HG03354 (cell line): ENCODE measurements at regions not wholly inside any gene's neighbourhood (a gene's known extent, or its start where the extent isn't known, plus 50 kb on each side); places are given as distances from the start of the nearest gene placed in this dataset.

Experiments used
- ATAC-seq: cut with Tn5 transposase; IDR thresholded peaks from one replicate; pipeline ENCODE4 v1.9.1; 2021; ENCODE audit warnings: mild to moderate bottlenecking; ENCODE audit not compliant: unreplicated experiment, poor library complexity, severe bottlenecking

DNA sequence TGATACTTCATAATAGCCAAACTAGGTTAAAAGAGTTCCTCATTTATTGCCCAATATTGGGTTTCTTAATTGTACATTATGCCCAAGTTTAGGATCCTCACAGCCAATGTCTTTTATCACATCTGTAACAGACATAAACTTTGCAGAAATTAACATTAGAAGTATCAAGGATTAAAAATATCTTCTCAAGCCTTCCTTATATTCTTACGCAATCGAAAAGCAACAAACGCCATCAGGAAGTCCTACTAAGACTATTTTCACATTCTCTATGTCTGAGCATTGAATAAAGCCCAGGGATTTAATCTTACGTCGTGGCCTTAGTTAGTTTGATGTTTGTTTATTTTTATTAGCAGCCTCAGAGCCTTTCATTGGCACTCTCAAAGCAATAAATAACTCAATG, 1660.4 kb upstream of the MIR17HG start:
- ATAC-seq = no peak

DNA sequence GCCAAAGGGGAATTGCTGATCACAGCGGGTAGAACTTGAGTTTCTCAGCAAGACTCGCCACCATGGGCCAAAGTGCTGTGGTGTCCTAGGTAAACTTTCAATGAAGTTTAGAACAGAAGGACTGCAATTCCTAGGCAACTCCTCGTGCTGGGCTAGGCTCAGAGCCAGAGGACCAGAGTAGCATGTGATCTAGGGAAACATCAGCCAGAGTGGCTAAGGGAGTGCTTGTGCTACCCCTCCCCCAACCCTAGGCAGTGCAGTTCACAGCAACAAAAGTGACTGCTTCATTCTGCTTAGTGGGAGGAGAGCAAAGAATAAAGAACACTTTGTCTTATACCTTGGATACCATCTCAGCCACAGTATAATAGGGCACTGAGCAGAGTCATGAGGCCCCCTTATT, 1658.6 kb upstream of the MIR17HG start:
- no peak for ATAC-seq

DNA sequence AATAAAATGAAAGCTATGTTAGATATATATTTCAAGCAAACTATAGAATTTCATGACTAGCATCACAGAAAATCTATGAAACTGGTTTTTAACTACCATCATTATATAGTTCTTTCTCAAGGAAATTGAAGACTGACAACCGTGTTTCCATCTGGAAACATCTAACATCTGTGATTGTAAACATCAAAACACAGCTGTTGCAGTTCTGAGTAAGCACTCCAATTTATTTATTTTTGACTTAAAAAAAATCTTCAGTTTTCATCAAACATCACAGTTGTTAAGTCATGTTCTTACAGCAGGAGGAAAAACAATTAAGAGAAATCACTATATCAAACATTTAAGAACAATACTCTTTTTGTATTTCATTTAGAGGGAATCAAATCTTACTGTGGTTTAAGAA, 1653.0 kb upstream of the MIR17HG start:
- no peak for ATAC-seq

DNA sequence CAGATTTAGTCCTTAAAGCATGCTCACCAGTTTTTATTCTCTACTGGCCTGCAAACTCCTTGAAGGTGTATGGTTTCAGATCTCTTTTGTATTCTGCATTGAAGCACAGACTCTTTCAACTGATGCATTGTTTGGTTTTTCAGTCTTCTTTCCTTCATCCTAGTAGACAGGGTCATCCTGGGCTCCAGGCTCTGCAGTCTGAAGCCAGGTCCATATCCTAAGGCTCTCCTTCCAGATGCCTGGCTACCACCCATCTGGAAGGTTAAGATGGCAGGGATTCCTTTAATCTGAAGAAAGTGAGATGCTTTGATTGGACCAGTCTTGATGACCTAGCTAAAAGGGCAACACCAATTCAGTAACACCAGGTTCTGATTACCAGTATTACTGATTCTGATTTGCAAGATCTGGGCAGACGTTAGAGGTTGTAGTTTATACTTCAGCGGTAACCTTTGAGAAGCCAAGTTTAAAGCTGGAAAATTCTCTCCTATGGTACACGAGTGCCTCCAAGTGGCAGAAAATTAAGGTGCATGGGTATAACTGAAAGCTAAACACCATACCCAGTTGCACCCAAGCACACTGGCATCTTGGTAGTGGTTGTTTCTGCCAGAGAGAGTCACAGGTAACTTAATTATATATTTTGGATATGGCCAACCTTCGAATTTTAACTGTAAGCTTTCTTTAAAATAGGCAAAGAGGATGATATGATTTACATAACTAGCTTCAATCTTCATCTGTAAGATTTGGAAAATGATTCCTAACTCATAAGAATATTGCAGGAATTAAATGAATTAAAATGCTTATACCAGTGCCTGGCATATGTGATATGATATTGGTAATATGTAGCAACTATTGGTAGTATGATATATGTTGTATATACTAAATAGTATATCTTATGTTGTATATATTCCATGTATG, 1651.9 kb upstream of the MIR17HG start:
- no peak for ATAC-seq

GRCh38 chr13:89701913-89702312, 1645.6 kb upstream of the MIR17HG start:
- ATAC-seq = no peak

GRCh38 chr13:89704040-89704439, 1643.4 kb upstream of the MIR17HG start:
- no peak for ATAC-seq

DNA sequence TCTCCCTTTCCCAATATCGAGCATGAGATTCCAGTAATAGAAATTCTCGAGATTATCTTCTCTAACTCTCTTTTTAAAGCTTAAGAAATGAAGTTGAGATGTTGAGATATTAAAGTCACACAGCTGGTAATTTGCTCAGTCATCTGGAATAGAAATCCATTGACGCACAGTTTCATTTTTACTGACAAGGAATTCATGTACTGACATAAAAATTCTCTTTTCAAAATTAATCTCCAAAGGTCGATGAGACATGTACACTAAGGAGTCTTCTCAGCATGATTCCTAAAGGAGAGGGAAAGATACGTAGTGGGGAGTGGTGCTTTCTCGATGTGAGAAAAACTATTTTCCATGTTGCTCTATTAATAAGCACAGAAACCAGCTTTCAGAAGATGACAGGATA, 1639.5 kb upstream of the MIR17HG start:
- no peak for ATAC-seq

GRCh38 chr13:89721216-89721615, 1626.3 kb upstream of the MIR17HG start:
- ATAC-seq = no peak

DNA sequence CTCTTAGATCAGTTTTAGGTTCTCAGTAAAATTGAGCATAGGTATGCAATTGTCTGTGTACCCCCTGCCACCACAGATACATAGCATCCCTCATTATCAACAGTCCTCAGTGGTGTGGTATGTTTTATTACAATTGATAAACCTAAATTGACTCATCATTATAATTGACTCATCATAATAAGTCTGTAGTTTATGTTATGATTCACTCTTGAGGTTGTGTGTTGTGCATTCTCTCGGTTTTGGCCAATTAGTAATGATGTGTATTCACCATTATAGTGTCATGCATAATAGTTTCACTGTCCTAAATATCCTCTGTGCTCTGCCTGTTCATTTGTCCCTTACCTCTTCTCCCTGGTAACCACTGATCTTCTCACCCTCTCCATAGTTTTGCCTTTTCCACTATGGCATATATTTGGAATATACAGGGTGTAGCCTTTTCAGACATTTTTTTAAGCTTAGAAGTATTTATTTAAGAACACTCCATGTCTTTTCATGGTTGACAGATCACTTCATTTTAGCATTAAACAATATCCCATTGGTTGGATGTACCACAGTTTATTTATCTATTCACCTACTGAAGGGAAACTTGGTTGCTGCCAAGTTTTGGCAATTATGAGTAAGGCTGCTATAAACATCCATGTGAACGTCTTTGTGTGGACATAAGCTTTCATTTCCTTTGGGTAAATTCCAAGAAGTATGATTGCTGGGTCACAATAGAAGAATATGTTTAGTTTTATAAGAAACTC, 1620.6 kb upstream of the MIR17HG start:
- no peak for ATAC-seq

DNA sequence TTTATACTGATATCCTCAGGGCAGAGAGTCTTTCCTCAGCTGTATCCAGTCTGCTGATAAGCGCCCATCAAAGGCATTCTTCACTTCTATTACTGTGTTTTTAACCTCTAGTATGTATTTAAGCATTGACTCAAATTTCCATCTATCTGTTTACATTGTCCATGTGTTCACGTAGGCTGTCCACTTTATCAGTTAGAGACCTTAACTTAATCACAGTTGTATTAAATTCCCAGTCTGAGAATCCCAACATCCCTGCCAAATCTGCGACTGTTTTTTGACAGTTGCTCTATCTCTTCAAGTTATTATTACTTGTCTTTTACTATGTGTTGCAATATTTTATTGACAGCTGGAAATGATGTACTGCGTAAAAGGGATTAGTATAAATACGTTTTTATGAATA, 1613.7 kb upstream of the MIR17HG start:
- no peak for ATAC-seq

- ATAC-seq = no peak
Observed at GRCh38 chr13:89737051-89737450, 1610.4 kb upstream of the MIR17HG start.

DNA sequence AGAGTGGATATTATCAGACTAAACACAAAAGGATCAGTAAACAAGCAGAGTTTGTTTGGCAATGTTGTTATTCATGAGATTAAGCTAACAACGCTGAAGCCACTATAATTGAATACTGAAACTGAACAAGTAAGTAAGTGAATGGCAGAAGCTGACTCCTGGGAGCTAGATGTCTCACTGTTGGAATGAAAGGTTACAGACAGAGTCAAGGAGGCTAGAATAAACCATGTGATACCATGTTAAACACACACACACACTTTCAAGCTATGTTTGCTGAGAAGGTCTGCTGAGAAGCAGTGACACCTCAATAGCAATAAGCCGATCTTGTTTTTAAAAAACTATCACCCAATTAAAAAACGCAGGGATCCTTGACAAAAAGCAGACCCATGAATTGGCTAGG, 1609.4 kb upstream of the MIR17HG start:
- no peak for ATAC-seq

- no peak for ATAC-seq
Observed at GRCh38 chr13:89740994-89741685, 1606.3 kb upstream of the MIR17HG start.

DNA sequence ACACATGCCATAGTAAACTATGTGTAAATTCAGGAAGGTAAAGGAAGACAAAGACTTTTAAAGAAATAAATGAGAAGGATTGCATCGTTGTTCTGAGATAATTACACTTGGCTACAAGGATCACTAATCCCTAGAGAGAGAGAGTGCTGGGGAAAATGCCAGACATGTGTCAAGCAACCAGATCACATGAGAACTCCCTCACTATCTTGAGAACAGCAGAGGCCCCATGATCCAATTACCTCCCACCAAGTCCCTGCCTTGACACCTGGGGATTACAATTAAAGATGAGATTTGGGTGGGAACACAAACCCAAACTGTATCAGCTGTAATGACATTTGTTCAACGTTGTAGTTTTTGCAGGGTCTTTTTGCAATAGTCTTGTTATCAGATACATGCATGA, 1600.9 kb upstream of the MIR17HG start:
- ATAC-seq = no peak

- ATAC-seq = no peak
Observed at GRCh38 chr13:89748716-89749115, 1598.8 kb upstream of the MIR17HG start.

DNA sequence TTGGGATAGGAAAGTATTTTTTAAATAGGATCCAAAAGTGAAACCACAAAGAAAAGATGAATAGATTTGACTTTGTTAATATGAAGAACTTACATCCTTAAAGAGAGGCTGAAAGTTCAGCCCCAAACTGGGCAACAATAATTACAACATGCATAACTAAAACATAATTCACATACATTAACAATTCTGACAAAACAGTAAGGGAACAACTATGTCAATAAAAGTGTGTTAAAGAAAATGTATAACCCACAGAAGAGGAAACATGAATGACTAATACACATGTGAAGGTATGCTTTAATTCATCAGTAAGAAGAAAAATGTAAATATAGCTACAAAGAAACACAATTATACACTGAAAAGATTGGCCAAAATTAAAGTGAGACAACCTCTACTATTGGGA, 1597.6 kb upstream of the MIR17HG start:
- ATAC-seq = no peak

DNA sequence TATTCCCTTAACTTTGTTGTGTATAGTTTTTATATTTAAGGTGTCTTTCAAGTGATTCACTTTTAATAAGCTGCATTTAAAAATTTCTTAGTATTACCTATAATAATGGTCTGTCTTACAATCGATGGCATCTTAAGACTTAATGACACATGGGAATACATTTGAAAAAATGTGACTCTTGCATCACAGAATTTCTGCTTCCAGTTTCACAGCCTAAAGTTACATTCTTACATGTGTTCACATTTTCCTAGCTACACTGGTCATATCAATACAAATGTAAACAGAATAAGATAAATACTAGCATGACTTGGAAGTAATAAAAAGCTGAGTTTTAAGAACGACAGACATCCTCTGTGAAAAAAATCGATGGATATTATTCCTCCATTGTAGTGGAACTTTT, 1597.1 kb upstream of the MIR17HG start:
- ATAC-seq = no peak

- no peak for ATAC-seq
Observed at GRCh38 chr13:89751432-89751930, 1596.0 kb upstream of the MIR17HG start.

GRCh38 chr13:89752394-89752793, 1595.1 kb upstream of the MIR17HG start:
- no peak for ATAC-seq

GRCh38 chr13:89755729-89756492, 1591.6 kb upstream of the MIR17HG start:
- no peak for ATAC-seq
